K562 (cell line): ENCODE measurements at regions not wholly inside any gene's neighbourhood (a gene's known extent, or its start where the extent isn't known, plus 50 kb on each side); places are given as distances from the start of the nearest gene placed in this dataset.
"Not testable (repeated sequence)": the region's sequence is repeated elsewhere in the genome, so short reads cannot be mapped to it uniquely, and the experiment has no call there.

ENCODE experiments used
- CBX8 ChIP-seq: fragments of 200-600 bp; sonication (generic); IDR thresholded peaks from 2 replicates; pipeline ENCODE4 v1.6.1; 2012; ENCODE audit warnings: borderline replicate concordance, mixed run types, low read depth, mild to moderate bottlenecking, moderate library complexity, mixed read lengths, low read length, control low read depth, inconsistent platforms; ENCODE audit not compliant: poor library complexity, severe bottlenecking; ENCODE audit errors: extremely low read depth
- HDAC3 ChIP-seq: fragments of 450-650 bp; IDR thresholded peaks from 2 replicates; pipeline ENCODE4 v1.6.1; 2018; ENCODE audit warnings: borderline replicate concordance, mild to moderate bottlenecking, moderate library complexity; ENCODE audit not compliant: partially characterized antibody
- RCOR1 ChIP-seq, 2 experiments: IDR thresholded peaks; 2 replicates each; pipeline ENCODE4 v1.6.1; 2012; ENCODE audit warnings: low read depth in 2 of 2, low read length in 2 of 2, borderline replicate concordance in 1 of 2, improper control_type of control experiment in 1 of 2
- STAG1 ChIP-seq: sonication (generic); formaldehyde crosslinking; IDR thresholded peaks from 2 replicates; pipeline ENCODE4 v1.5.0; 2020; ENCODE audit warnings: missing genetic modification reagents, borderline replicate concordance
- U2AF2 ChIP-seq: fragments of 200-400 bp; formaldehyde crosslinking; optimal IDR thresholded peaks from 2 replicates; pipeline ENCODE3; 2017; ENCODE audit warnings: low read depth, mild to moderate bottlenecking, low read length

- TF ChIP-seq U2AF2; RCOR1 (IDR thresholded peaks at IDR 0.05; ENCODE audit: borderline replicate concordance in 1 of 2, low read depth in 2 of 2, low read length in 2 of 2); CBX8; STAG1 (CRISPR knock-in tag); HDAC3: not testable (repeated sequence)
These were observed 1003.6 kb downstream of the CNTNAP5 start for GRCh38 chr2:125028721-125029120.
